ENCODE measurements at regions not wholly inside any gene's neighbourhood (a gene's known extent, or its start where the extent isn't known, plus 50 kb on each side); places are given as distances from the start of the nearest gene placed in this dataset.
"Not testable (repeated sequence)": the region's sequence is repeated elsewhere in the genome, so short reads cannot be mapped to it uniquely, and the experiment has no call there.

GRCh38 chr10:7027237-7027912 lies 383.5 kb downstream of the SFMBT2 start:
- DNase-seq (ENCODE audit: low read depth), result no peak

GRCh38 chr10:7026818-7027217 lies 384.0 kb downstream of the SFMBT2 start:
- DNase-seq (ENCODE audit: low read depth), result no peak

- DNase-seq (ENCODE audit: low read depth), result no peak
Observed at GRCh38 chr10:7025296-7025695, 385.5 kb downstream of the SFMBT2 start.

- no peak for DNase-seq (ENCODE audit: low read depth)
Observed at GRCh38 chr10:7015457-7015856, 395.4 kb downstream of the SFMBT2 start.

- no peak for DNase-seq (ENCODE audit: low read depth)
Observed at GRCh38 chr10:7014721-7015120, 396.1 kb downstream of the SFMBT2 start.

- DNase-seq (ENCODE audit: low read depth), result no peak
Observed at GRCh38 chr10:7011994-7012393, 398.8 kb downstream of the SFMBT2 start.

GRCh38 chr10:7008645-7009044 lies 402.2 kb downstream of the SFMBT2 start:
- DNase-seq (ENCODE audit: low read depth), result no peak

- no peak for DNase-seq (ENCODE audit: low read depth)
Observed at GRCh38 chr10:7007600-7008190, 403.1 kb downstream of the SFMBT2 start.

GRCh38 chr10:7006566-7006965 lies 404.3 kb downstream of the SFMBT2 start:
- no peak for DNase-seq (ENCODE audit: low read depth)

- no peak for DNase-seq (ENCODE audit: low read depth)
Observed at GRCh38 chr10:7003831-7004395, 406.9 kb downstream of the SFMBT2 start.

- DNase-seq (ENCODE audit: low read depth), result no peak
Observed at GRCh38 chr10:7000061-7000460, 410.8 kb downstream of the SFMBT2 start.

GRCh38 chr10:6999232-6999925 lies 411.5 kb downstream of the SFMBT2 start:
- DNase-seq (ENCODE audit: low read depth), result no peak

- no peak for DNase-seq (ENCODE audit: low read depth)
Observed at GRCh38 chr10:6997509-6997908, 413.3 kb downstream of the SFMBT2 start.

GRCh38 chr10:6996431-6996830 lies 414.4 kb downstream of the SFMBT2 start:
- DNase-seq (ENCODE audit: low read depth), result no peak

- DNase-seq (ENCODE audit: low read depth), result no peak
Observed at GRCh38 chr10:6995831-6996230, 415.0 kb downstream of the SFMBT2 start.

GRCh38 chr10:6995341-6995740 lies 415.3 kb upstream of the PRKCQ start:
- DNase-seq (ENCODE audit: low read depth), result no peak

GRCh38 chr10:6990891-6991290 lies 410.8 kb upstream of the PRKCQ start:
- DNase-seq (ENCODE audit: low read depth), result no peak

- DNase-seq (ENCODE audit: low read depth), result no peak
Observed at GRCh38 chr10:6988654-6989053, 408.6 kb upstream of the PRKCQ start.

GRCh38 chr10:6987536-6987945 lies 407.5 kb upstream of the PRKCQ start:
- DNase-seq (ENCODE audit: low read depth), result no peak

- no peak for DNase-seq (ENCODE audit: low read depth)
Observed at GRCh38 chr10:6986927-6987326, 406.9 kb upstream of the PRKCQ start.

GRCh38 chr10:6985644-6986043 lies 405.6 kb upstream of the PRKCQ start:
- DNase-seq (ENCODE audit: low read depth), result no peak

- DNase-seq (ENCODE audit: low read depth), result no peak
Observed at GRCh38 chr10:6984971-6985370, 404.9 kb upstream of the PRKCQ start.

- not testable (repeated sequence) for DNase-seq (ENCODE audit: low read depth)
Observed at GRCh38 chr10:6984016-6984415, 403.9 kb upstream of the PRKCQ start.

Measured in activated gamma-delta T cell treated with anti-CD3 and anti-CD28 coated beads, Interleukin-2, amount 50 U/mL, for 16 hours (primary cell).